Activated CD4-positive, alpha-beta T cell treated with anti-CD3 and anti-CD28 coated beads, Interleukin-2, amount 50 U/mL, for 16 hours (primary cell): ENCODE measurements at regions not wholly inside any gene's neighbourhood (a gene's known extent, or its start where the extent isn't known, plus 50 kb on each side); places are given as distances from the start of the nearest gene placed in this dataset.

Experiments
- DNase-seq: peaks from one replicate; pipeline ENCODE4 v3.0.0-alpha.2; 2020

DNA sequence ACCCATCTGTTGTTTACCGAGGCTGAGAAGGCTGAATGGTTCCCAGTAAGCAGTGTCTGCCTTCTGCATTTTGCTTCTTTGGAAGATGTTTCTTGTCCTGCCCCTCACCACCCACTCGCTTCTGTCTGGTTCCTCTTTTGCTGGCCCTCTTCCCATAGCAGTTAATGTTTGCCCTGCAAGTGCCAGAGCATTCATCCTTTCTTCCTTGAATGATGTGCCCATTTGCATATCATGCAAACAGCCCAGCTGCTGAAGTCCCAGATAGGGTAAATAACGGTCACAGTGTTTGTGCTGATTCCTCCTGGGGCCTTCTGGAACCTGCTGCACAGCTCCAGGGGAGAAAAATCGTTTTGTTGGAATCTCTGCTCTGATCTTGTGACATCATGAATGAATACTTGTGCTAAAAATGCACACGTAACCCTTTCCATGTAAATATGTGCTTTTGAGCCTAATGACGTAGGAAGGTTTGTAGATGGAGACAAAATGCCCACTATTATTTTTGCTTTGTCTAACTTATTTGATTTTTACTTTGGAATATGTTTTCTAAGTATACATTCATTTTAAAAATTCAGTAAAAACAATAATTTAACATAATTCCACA is 381.0 kb downstream of the SOX2 start:
- no peak for DNase-seq

DNA sequence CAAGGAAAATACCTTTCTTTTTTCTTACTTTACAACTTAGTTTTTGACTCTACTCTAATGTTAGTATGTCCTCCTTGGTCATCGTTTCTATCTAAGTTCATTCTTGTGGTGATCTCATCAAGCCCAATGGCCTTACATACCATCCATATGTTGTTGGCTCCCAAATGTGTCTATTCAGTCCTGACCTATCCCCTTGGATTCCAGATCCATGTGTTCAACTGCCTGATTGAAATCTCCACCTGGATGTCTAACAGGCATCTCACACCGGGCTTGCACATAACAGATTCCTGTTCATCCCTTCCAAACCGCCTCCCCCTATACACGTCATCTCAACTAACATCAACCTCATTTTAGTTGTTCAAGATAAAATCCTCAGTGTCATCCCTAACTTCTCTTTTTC is 382.6 kb downstream of the SOX2 start:
- DNase-seq, result no peak

DNA sequence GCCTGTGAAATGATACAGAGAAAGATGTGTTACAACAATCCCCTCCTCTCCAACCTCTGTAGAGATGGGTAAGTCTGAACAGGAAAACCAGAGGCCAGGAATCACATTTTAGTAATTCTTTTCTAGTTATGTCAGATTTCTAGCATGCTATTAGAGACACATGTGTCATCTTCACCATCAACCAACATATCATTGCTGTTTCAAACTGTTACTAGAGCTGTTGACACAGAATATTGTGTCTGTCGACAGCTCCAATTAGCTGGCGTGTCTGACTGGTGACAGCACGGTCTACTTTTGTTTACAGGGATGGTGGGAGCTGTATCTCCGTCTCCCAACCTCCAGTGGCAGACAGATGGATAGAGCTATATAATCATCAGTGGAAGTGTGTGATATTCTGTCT is 393.2 kb downstream of the SOX2 start:
- no peak for DNase-seq

DNA sequence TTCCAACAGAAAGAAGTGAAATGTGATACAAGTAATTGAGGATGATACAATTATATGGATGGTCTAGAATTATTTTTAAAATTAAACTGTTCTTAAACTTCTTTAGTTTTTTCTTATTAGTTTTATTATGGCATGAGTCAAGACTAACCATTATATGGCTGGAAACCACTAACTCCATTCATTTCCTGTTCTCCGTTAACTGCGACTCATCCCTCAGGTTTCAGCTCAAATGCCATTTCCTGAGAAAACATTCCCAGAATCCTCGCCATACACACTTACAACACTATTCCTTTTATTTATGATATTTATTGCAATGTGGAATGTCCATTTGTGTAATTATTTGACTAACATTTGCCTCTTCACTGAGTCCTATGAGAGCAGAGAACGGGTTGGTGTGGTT is 394.1 kb downstream of the SOX2 start:
- no peak for DNase-seq

DNA sequence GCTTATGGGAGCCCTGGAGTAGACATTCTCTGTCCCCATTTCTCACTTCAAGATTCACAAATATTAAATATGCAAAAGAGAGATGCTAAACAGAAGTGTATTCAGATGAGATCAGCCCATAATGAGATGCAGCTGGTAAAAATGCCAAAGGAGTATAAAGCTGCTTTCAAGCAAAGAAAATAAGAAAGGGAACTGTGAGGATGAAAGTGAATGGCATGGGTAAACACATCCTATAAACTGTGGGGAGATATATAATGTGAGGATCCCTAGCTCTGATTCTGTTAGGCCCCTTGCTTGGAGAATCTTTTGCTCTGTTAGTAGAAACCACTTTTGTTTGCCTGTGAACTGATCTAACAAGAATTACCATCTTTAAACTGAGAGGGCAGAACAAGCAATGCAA is 396.6 kb downstream of the SOX2 start:
- DNase-seq, result no peak

DNA sequence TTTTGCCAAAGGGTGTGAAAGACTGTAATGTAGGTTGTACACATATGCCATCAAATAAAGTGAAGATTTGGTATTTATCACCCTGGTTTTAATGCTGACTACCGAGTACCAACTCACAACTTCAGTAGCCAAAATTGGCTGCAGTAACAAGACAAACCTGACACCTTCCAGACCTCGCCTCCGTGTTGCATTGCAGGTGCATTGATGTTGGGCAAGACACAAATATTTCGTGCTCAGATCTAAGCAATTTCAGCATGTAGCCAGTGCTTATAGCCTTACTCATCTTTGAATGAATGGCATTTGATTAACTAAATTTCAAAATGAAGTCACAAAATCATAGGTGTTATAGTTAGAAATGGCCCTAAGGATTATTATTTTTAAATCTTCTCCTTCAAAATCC is 400.2 kb downstream of the SOX2 start:
- DNase-seq, result no peak

DNA sequence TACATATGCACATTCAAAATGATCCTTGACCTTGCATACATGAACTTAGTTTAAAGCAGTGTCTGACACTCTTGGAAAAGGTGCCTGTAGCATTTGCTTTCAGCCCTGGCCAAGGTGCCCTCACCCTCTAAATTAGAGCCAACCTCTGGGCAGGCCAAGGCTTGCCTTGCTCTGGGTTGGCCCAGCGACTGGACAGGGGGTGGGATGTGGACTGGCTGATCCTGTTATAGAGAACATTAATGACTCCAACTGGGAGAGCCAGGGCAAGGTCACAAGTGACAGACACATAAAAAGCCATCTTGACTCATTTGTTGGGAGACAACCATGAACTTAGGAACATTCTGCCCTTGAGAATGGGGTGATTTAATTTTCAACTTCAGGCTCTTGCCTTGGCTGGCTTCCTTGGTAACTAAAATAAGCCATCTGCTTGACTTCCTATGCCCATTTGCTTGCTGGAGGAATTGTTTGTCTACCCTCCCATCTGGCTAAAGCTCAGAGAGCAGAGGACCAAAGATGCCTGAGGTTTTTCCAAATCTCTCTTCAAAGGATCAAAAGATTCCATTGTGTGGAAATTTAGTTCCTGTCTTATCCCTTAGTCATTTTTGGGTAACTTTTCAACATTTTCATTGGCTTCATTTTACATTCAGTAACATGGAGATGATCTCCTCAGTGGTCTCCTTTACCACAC is 403.7 kb downstream of the SOX2 start:
- no peak for DNase-seq

DNA sequence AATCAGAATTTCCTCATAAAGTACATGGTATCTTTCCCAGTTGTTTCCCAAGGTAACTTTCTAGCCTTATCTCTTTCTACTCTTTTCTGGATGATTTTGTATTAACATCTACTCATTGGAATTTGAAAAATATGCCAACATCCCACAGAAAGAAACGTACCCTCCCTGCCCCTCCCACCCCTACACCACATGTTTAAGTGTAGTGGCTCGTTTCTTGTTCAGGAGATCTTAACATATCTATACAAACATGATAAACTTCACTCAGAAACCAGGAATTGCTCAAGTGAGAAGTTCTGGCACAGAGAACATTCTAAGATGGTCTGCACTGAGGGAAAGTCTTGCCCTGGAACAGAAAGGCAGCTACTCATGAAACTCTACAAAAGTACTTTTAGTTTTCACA is 404.7 kb downstream of the SOX2 start:
- DNase-seq, result no peak

DNA sequence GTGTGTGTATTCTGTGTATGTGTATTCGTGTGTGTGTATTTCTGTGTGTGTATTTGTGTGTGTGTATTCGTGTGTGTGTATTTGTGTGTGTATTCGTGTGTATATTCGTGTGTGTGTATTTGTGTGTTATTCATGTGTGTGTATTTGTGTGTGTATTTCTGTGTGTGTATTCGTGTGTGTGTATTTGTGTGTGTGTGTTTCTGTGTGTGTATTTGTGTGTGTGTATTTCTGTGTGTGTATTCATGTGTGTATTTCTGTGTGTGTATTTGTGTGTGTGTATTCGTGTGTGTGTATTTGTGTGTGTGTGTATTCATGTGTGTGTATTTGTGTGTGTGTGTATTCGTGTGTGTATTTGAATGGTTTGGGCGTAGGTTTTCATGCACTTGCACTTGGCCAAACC is 405.4 kb downstream of the SOX2 start:
- DNase-seq, result no peak

DNA sequence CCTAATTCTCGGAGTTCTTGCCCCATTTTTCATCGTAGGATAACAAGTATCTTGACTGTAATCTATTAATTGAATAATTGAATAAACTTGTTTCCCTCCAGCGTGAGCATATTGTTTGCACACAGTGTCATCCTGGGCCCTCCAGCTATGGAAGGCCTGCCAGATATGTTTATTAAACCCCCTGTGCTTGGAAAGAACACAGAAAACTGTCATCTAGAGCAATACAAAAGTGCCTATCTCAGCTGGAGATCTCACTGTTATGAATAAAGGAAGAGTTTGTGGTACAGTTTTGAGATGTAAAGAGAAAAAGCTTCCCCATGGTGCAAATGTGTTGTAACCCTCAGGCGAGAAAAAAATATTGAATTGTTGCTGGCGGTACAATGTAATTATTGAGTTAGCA is 405.9 kb downstream of the SOX2 start:
- DNase-seq, result no peak

DNA sequence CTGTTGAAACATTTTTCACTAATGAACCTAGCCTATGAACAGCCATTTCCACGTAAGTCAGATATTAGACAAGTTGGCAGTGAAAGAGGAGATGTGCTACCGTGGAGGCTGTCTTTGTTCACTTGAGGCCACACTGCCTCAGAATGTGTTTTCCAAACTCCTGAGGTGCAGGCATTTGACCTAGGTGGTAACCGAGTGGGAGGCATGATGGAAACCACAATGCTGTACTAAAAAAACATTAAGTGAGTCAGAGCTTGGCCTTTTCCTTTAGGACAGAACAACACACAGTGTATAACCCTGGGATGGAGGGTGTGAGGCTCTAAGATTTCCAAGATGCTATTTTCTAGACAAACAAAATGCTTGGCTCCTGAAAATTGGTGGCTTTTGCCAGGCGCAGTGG is 406.3 kb downstream of the SOX2 start:
- DNase-seq, result no peak

DNA sequence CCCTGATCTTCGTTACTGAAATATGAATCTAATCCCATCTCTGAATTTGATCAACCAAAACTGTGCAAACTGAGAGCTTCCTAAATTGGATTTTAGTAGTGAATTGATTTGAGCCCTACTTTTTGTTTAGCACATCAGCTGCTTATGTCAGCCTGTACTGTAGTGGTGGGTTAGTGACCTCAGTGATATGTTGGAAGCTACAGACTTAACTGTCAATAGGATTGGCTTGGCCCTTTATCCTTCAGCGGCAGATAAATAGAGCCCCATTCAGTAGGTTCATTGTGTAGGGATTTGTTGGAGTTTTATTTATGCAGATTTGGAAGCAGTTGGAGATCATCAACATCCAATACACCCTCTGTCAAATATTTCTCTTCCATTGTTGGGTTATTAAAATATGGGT is 409.7 kb downstream of the SOX2 start:
- no peak for DNase-seq

DNA sequence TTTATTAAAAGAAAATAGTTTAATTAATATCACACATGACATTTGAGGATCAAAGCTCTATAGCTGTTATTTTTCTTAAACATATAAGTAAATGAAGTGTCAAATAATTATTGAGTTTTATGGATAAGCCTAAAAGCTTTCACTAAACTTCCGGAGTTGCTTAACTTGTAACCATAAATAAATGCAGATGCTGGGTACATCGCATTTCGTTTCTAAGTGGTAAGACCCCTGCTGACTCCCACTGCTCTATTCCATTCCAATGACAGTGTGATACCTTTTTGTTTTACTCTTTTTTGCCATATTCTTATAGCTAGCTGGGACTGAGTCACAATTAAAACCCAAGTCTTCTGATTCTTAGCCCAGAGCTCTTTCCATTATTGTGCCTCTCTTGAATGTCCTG is 411.1 kb downstream of the SOX2 start:
- no peak for DNase-seq

DNA sequence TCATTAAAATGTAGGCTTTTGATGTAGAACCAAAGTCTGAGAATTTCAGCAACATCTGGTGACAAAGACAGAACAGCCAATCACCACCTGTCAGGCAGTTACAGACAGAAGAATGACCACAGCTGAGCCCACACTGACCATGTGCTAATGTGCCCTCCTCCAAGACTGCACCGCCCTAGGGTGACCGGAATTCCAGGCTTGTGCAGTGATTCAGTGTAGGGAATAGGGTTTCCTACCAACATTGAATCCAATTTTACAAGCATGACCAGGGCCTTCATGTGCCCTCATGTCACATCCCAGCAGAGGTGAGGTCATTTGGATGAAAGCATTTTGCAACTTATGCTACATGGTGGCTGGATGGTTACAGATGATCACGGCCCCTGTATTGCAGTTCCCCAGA is 412.5 kb downstream of the SOX2 start:
- DNase-seq, result no peak

DNA sequence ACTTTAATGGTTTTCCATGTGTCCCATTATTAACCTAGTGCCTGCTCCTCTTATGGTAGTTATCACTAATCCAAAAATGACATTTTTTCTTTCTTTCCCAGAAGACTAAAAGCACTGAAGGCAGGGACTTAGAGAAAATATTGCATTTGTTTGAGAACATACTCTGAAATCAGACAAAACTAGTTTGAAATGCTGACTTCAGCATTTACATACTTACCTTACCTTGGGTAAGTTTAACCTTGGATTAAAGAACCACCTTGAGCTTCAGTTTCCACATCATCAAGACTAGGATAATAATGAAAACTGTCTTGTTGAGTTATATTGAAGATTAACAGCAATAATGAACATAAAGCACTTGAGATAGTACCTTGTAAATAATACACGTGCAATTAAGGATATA is 413.0 kb downstream of the SOX2 start:
- DNase-seq, result no peak

DNA sequence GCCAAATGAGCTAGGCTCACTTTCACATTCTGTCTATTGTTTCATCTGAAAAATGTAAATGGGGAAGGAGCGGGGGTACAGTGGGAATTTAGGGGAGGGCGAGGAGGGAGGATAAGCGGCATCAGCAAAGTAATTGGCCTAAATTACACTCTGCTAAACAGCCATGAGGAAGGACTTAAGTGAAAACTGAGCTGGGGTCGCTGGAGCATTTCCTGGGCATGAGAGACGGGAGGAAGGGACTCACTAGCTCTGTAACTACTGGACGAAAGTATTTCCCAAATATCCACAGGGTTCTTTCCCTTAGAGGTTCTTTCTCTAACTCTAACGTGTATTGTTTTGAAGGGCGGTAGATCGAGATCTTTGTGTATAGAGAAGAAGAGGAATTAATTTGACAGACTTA is 418.0 kb downstream of the SOX2 start:
- DNase-seq, result no peak

DNA sequence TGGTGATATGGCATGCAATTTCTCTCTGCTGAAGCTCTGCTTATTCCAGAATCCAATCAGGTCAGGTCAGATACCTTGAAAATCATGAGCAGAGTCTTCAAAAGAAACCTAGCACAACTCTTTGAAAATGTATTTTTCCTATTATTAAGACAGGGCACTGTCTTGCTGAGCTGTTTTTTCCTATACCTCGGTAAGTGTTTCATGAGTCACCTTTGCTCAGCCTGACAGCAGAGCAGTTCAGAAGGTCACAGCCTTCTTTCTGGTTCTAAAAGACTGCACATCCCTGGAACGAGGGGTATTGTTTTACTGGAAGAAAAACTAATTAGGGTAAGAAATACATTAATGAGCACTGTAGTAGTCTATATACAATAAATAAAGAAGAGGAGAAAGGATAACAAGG is 422.0 kb downstream of the SOX2 start:
- no peak for DNase-seq

DNA sequence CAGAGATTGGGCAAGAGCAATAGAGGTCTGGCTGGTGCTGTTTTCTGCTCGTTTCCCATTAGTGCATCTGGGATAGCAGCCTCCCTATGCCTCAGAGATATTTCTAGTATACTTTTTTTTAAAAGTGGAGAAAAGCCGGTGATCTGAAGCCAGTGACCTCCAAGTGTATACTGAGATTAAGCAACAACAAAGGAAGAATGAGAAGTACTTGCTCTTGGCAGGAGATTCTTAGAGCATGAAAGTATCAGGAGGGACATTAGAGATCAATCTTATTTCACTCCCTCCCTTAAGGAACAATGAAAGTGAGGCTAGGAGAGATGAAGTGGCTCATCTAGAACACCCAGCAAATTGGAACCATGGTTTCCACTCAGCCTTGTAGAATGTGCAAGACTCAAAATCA is 423.3 kb downstream of the SOX2 start:
- DNase-seq, result no peak

DNA sequence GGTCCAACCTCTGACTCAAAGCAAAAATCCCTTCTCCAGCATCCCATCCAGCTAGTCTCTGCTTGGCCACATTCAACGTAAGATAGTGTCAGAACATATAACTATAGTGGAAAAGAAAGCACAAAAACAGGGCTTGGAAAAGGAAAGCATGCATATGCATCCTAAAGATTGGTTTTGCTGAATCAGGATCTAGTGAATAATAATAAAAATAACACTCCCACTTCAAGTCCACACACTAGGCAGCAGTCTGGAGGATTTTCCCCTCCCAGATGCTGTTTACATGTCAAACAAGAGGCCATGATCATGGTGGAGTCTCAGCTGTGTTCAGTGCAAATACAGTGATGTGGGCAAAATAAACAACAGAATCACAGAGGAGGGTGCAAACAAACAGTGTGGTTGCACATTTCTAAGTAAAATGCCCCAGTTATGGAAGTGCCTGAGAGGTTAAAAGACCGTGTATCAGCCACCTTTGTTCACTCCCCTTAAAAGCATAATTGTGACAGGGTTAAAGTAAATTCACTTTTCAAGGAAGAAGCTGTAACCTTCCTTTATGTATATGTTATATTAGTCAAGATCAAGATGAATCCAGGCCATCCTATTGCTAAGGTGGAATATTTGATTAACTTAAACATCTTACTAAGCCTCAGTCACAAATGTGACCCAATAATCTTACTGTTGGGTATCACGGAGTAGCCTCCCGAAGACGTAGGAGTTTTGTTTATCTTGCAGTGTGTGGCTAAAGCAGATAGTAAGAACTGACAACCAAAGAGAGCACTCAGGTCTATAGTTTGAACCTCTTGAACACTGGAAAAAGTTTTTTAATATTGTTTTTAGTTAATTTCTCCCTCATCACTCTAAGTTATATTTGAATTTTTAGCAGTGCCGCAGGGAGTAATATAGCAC is 424.5 kb downstream of the SOX2 start:
- DNase-seq, result no peak

DNA sequence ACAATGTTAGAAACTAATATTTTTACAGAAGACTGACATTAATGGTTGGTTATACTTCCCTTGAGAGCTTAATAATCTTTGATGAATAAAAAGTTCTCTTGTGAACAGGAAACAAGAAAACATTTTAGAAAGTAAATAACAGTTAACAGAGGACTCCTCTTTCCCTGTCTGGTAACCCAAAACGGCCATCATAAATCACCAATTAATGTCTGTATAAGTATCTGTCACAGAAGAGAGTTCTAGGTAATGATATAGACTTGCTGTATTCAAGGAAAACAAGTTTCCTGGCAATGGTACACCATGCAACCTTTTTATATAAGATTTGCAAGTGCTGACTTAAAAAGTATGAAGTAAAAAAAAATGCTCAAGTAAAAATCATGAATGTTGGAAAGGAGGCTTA is 426.7 kb downstream of the SOX2 start:
- DNase-seq, result no peak

DNA sequence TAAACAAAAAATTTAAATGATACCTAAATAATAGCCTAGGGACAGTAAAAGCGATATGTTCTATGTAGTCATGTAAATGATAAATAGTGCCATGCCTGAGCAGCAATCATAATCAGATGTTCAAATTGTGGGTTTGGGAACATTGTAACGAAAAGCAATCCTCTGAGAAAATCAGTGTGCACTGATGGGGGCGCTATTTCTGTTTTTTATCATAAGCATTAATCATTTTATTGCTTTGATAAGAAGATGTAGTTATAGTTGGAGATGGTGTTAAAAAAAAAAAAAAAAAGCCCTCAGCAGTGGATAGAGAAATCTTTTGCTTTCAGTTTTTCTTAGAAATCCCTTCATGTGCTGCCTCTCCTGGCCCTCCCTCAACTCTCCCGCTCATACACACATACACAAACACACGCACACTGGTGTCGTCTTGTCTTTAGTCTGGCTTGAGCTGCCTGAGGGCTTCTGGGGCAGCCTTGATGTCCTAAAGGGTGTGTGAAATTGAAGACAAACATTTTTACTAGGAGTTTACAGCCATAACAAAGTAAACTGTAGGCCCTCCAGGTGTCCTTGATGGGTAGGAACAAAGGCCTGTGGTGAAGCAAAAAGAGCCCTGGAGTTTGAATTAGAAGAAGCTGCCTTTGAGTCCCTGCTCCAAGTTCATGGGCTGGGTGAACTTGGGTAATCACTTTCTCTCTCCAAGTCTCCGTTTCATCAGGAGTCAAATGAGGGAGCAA is 428.1 kb downstream of the SOX2 start:
- no peak for DNase-seq

DNA sequence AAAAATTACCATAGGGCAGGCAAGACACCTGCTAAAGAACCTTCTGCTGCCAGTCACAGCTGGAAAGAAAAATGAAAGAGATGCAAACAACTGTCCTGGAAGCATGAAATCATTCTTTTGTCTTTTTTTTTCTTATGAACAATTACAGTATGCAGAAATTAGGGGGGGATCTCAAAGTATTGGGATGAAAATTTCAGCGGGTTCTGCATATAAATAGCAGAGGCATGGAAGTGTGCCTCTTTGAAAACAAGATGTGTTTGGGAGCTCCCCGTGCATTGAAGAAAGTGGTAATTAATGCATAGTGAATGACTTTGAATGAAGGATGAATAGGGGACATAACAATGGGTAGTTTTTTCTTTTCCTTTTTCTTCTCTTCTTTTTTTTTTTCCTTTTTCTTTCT is 431.2 kb downstream of the SOX2 start:
- DNase-seq, result no peak

DNA sequence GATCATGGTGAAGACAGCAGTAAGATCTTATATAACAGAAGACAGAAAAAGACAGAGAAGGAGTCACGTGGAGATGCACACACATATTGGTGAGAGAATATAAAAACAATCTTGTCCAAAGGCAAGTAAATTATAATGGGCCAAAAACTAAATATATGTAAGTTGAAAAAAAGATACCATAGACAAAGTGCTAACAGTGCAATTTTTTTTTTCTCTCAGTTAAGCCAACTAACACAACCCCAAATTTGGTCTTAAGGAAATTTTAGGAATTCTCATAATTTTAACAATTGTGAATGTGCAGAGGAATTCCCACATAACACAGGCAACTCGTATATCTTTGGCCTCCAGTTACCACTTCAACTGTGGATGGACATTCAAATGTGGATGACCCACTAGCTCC is 432.2 kb downstream of the SOX2 start:
- no peak for DNase-seq

DNA sequence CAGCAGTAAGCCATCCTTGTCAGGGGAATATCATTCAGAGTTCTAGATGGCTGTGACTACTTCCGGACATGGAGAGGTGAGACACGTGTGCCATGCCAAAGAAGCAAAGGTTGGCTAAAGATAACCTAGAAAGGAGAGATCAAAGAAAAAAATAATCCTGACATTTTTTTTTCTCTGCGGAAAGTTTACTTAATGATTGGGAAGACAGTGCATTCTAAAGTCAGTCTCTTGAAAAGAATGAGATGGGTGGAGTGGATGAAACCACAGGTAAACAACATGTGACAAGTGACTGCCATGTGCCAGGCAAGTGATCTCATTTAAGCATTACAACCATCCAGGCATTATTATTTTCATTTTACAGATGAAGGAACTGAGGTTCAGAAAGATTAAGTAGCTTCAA is 436.6 kb downstream of the SOX2 start:
- no peak for DNase-seq
